ENCODE measurements at regions not wholly inside any gene's neighbourhood (a gene's known extent, or its start where the extent isn't known, plus 50 kb on each side); places are given as distances from the start of the nearest gene placed in this dataset.

GRCh38 chr14:34106310-34106709 lies 155.4 kb upstream of the EGLN3 start:
- no peaks in the 10 kb centered on the region for H3K36me3 Mint-ChIP-seq (ENCODE audit: unreplicated experiment)
- H3K4me3 Mint-ChIP-seq (ENCODE audit: unreplicated experiment) = no peak overlapping the region
- no peaks in the 10 kb centered on the region for H3K4me1 Mint-ChIP-seq (ENCODE audit: low read depth, unreplicated experiment)
- H3K27me3 Mint-ChIP-seq (ENCODE audit: unreplicated experiment) = peaks cover 4% of the 10 kb centered on the region
- H3K9me3 Mint-ChIP-seq (ENCODE audit: unreplicated experiment) = no peaks in the 10 kb centered on the region
- TF ChIP-seq CTCF (IDR thresholded peaks at IDR 0.05; ENCODE audit: partially characterized antibody, unreplicated experiment) = no peak
- H3K27ac Mint-ChIP-seq (ENCODE audit: unreplicated experiment) = no peak overlapping the region
- no peak for DNase-seq

GRCh38 chr14:34104489-34105397 lies 153.9 kb upstream of the EGLN3 start:
- Mint-ChIP-seq H3K36me3 (ENCODE audit: unreplicated experiment) (no peaks in the 10 kb centered on the region), H3K4me1 (ENCODE audit: low read depth, unreplicated experiment) (no peaks in the 10 kb centered on the region)

DNA sequence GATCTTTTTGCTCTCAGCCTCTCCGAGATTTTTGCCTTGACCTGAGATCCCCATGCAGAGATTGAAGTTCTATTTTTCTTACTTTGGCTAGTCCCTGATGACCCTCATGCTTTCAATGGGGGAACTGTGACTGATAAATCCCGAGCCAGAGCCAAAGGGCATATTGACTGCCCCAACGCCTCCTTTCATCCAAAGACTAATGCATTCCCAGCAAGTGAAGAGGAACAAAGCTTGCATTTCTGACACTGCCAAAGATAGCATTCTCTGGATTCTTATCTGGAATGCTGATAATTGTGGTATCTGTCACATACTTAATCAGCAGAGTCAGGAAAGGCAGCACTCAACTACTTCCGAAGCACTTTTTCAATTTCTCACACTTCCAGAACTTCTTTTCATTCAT lies 152.3 kb upstream of the EGLN3 start:
- no peak for DNase-seq
- Mint-ChIP-seq H3K4me3 (ENCODE audit: unreplicated experiment) (no peak overlapping the region), H3K9me3 (ENCODE audit: unreplicated experiment) (no peaks in the 10 kb centered on the region), H3K27ac (ENCODE audit: unreplicated experiment) (no peak overlapping the region), H3K36me3 (ENCODE audit: unreplicated experiment) (no peaks in the 10 kb centered on the region), H3K4me1 (ENCODE audit: low read depth, unreplicated experiment) (no peaks in the 10 kb centered on the region), H3K27me3 (ENCODE audit: unreplicated experiment) (no peaks in the 10 kb centered on the region)
- TF ChIP-seq CTCF (IDR thresholded peaks at IDR 0.05; ENCODE audit: partially characterized antibody, unreplicated experiment) = no peak

More at GRCh38 chr14:34104489-34105397, 153.9 kb upstream of the EGLN3 start:
- Mint-ChIP-seq H3K4me3 (ENCODE audit: unreplicated experiment) (no peak overlapping the region), H3K27ac (ENCODE audit: unreplicated experiment) (no peak overlapping the region), H3K9me3 (ENCODE audit: unreplicated experiment) (no peaks in the 10 kb centered on the region), H3K27me3 (ENCODE audit: unreplicated experiment) (peaks cover 4% of the 10 kb centered on the region)
- no peak for DNase-seq
- no peak for TF ChIP-seq CTCF (IDR thresholded peaks at IDR 0.05; ENCODE audit: partially characterized antibody, unreplicated experiment)

DNA sequence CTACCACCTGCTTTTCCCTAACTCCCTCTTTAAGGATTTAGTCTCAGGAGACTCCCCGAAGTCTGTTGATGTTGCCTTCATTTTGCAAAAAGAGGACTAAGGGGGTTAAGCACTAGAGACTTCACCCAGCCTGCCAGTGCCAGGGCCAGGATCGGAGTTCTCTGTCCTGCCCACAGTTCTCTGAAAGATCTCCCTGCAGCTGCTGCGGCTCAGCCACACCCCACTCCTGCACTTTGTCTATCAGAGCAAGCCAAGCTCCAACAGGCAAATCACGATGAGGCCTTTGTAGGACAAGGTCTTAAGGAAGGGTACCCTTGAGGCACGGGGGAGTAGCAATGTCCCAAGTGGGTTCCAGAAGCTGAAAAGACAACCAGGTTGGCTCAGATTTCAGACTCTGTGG lies 148.8 kb upstream of the EGLN3 start:
- no peak overlapping the region for H3K27ac Mint-ChIP-seq (ENCODE audit: unreplicated experiment)
- H3K4me3 Mint-ChIP-seq (ENCODE audit: unreplicated experiment) = no peak overlapping the region
- TF ChIP-seq CTCF (IDR thresholded peaks at IDR 0.05; ENCODE audit: partially characterized antibody, unreplicated experiment) = no peak
- no peak for DNase-seq
- H3K27me3 Mint-ChIP-seq (ENCODE audit: unreplicated experiment) = peaks cover 3% of the 10 kb centered on the region
- H3K9me3 Mint-ChIP-seq (ENCODE audit: unreplicated experiment) = no peaks in the 10 kb centered on the region
- H3K36me3 Mint-ChIP-seq (ENCODE audit: unreplicated experiment) = no peaks in the 10 kb centered on the region
- H3K4me1 Mint-ChIP-seq (ENCODE audit: low read depth, unreplicated experiment) = no peaks in the 10 kb centered on the region

- Mint-ChIP-seq H3K27me3 (ENCODE audit: unreplicated experiment) (peaks cover 3% of the 10 kb centered on the region), H3K4me3 (ENCODE audit: unreplicated experiment) (no peak overlapping the region), H3K36me3 (ENCODE audit: unreplicated experiment) (no peaks in the 10 kb centered on the region), H3K9me3 (ENCODE audit: unreplicated experiment) (no peaks in the 10 kb centered on the region), H3K27ac (ENCODE audit: unreplicated experiment) (no peak overlapping the region), H3K4me1 (ENCODE audit: low read depth, unreplicated experiment) (no peaks in the 10 kb centered on the region)
- DNase-seq = no peak
- no peak for TF ChIP-seq CTCF (IDR thresholded peaks at IDR 0.05; ENCODE audit: partially characterized antibody, unreplicated experiment)
Measured at GRCh38 chr14:34098985-34099349, 148.1 kb upstream of the EGLN3 start.
